DOHH2 (cell line): ENCODE measurements at regions not wholly inside any gene's neighbourhood (a gene's known extent, or its start where the extent isn't known, plus 50 kb on each side); places are given as distances from the start of the nearest gene placed in this dataset.

Experiments used
- EZH2phosphoT487 ChIP-seq: fragments of 200-600 bp; sonication (generic); IDR thresholded peaks from 2 replicates; pipeline ENCODE4 v1.6.1; 2017; ENCODE audit warnings: borderline replicate concordance, mild to moderate bottlenecking, antibody characterized with exemption, low read length, moderate library complexity, mixed read lengths
- TF ChIP-seq, protein P1 (sequence below): fragments of 200-600 bp; sonication (generic); IDR thresholded peaks from one replicate; pipeline ENCODE4 v1.5.1; 2014; ENCODE audit warnings: antibody characterized with exemption, mild to moderate bottlenecking, low read depth, low read length; ENCODE audit not compliant: poor library complexity, severe bottlenecking

DNA sequence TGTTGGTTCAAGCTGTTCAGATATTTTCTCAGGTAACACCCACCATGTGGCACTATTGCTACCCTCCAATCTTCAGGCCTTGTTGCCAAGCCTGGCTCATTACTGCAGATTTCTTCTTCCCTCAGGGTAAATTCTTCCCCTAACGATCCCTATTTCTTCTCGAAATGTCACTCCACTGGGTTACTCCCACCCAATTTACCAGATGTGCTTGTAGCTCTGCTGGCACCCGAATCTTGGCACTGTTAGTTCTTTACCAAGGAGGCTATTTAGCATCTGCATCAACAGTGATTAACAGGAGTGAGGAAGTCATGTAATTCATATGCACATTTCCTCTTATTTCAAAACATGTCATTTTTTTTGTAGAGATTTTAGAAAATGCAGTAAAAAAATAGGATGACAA is 217.1 kb upstream of the CYRIA start:
- TF ChIP-seq, protein P1, sequence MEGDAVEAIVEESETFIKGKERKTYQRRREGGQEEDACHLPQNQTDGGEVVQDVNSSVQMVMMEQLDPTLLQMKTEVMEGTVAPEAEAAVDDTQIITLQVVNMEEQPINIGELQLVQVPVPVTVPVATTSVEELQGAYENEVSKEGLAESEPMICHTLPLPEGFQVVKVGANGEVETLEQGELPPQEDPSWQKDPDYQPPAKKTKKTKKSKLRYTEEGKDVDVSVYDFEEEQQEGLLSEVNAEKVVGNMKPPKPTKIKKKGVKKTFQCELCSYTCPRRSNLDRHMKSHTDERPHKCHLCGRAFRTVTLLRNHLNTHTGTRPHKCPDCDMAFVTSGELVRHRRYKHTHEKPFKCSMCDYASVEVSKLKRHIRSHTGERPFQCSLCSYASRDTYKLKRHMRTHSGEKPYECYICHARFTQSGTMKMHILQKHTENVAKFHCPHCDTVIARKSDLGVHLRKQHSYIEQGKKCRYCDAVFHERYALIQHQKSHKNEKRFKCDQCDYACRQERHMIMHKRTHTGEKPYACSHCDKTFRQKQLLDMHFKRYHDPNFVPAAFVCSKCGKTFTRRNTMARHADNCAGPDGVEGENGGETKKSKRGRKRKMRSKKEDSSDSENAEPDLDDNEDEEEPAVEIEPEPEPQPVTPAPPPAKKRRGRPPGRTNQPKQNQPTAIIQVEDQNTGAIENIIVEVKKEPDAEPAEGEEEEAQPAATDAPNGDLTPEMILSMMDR = no peak
- no peak for TF ChIP-seq EZH2phosphoT487
